ENCODE measurements at regions not wholly inside any gene's neighbourhood (a gene's known extent, or its start where the extent isn't known, plus 50 kb on each side); places are given as distances from the start of the nearest gene placed in this dataset.

DNA sequence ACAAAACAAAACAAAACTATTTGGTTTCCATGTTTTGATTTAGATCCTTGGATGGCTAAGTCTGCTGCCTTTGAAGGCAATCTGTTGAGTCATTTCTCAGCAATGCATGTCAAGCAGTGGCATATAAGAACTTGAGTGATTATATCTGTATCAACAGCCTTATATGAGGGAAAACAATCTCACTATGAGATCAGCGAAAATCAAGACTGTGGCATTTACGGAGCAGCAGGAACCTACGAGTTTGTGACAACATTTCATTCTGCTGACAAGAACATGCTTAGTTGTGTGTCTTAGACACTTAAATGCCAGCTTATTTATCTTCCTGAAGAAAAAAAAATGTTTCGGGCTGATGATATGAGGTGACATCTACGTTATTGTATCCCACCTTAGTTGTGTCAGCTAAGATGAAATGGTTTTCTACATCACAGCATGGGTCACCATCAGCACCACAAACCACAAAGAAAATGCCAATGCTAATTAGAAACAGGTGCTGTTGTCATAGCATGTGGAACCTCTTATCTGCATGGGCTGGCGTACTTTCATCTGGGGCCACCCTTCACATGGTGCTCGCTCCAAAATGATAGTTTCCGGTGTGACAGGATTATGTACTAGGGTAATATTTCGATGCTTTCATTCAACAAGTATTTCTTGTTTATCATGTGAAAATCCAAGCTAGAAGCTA is 1085.5 kb downstream of the SORCS1 start:
- no peaks in the 10 kb centered on the region for H3K27me3 ChIP-seq (ENCODE audit: control insufficient read depth in 2 of 2, insufficient read depth in 2 of 2, low read length in 2 of 2)
- H3K9me3 ChIP-seq (ENCODE audit: control insufficient read depth in 2 of 2, low read length in 2 of 2) = no peaks in the 10 kb centered on the region
- no peak overlapping the region for H3K9ac ChIP-seq (ENCODE audit: low read depth in 1 of 2, low read length in 2 of 2)
- H3K4me3 ChIP-seq (ENCODE audit: low read length in 2 of 2) = no peak overlapping the region
- no peaks in the 10 kb centered on the region for H3K4me1 ChIP-seq (ENCODE audit: control insufficient read depth in 2 of 2, insufficient read depth in 2 of 2, low read length in 2 of 2)
- H3K27ac ChIP-seq (ENCODE audit: low read depth in 2 of 2, low read length in 2 of 2) = no peak overlapping the region
- H3K36me3 ChIP-seq (ENCODE audit: control insufficient read depth in 2 of 2, insufficient read depth in 2 of 2, low read length in 2 of 2) = no peaks in the 10 kb centered on the region

DNA sequence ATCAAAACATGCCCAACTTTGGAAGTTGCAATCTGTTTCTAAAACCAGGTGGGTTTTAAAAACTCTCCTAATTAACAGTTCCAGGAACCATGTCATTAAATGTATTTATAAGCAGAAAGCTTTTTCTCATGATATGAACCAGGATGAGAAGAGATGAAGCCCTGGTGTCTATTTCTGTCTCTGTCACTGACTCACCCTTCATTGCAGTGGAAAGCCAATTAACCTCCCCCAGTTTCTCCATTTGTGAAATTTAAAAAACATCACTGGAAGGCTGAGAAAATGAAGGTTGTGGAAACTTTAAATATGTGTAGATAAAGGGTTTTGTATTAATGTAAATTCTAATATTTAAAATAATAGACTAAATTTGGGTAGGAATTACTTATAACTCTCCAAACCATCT is 1088.0 kb downstream of the SORCS1 start:
- Histone ChIP-seq H3K27me3 (ENCODE audit: control insufficient read depth in 2 of 2, insufficient read depth in 2 of 2, low read length in 2 of 2) (no peaks in the 10 kb centered on the region), H3K9ac (ENCODE audit: low read depth in 1 of 2, low read length in 2 of 2) (no peak overlapping the region), H3K27ac (ENCODE audit: low read depth in 2 of 2, low read length in 2 of 2) (no peak overlapping the region), H3K36me3 (ENCODE audit: control insufficient read depth in 2 of 2, insufficient read depth in 2 of 2, low read length in 2 of 2) (no peaks in the 10 kb centered on the region), H3K4me1 (ENCODE audit: control insufficient read depth in 2 of 2, insufficient read depth in 2 of 2, low read length in 2 of 2) (no peaks in the 10 kb centered on the region), H3K4me3 (ENCODE audit: low read length in 2 of 2) (no peak overlapping the region), H3K9me3 (ENCODE audit: control insufficient read depth in 2 of 2, low read length in 2 of 2) (no peaks in the 10 kb centered on the region)

DNA sequence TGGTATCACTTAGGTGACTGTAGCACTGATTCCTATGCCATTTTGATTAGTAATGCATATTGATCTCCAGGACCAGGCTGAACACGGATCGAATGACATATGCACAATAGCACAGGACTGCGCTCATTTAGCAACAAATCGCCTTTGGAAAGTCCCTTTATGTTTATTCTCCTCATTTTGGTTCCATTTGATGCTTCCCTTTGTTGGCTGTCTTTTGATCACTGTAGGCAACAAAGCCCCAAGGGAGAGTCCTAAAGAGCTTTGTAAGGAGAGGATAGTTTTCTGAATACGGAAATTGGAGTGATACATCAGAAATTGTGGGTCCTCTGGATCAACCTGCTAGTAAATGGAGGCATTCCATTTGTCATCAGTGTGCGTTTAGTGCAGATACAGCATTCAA is 1111.4 kb downstream of the SORCS1 start:
- no peak overlapping the region for H3K27ac ChIP-seq (ENCODE audit: low read depth in 2 of 2, low read length in 2 of 2)
- no peak overlapping the region for H3K4me3 ChIP-seq (ENCODE audit: low read length in 2 of 2)
- no peaks in the 10 kb centered on the region for H3K9me3 ChIP-seq (ENCODE audit: control insufficient read depth in 2 of 2, low read length in 2 of 2)

DNA sequence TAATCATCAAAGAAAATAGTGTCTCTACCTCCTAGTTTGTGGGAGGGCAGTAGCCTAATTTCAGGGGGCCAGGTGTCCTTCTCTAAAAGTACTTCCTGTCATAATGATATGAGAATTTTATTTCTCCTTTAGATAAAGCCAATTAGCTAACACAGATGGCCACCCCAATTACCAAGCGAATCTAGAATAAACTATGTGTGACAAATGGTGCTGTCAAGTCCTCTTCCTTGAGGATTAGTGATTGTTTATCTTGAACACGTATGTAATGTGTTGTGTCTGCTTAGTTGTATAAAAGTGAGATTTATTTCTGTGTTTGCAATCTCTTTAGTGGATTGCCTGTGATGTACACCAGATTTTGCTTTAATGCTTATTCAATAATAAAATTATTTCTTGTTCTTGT is 1120.0 kb downstream of the SORCS1 start:
- H3K9ac ChIP-seq (ENCODE audit: low read depth in 1 of 2, low read length in 2 of 2) = no peak overlapping the region
- H3K9me3 ChIP-seq (ENCODE audit: control insufficient read depth in 2 of 2, low read length in 2 of 2) = no peaks in the 10 kb centered on the region
- no peak overlapping the region for H3K27ac ChIP-seq (ENCODE audit: low read depth in 2 of 2, low read length in 2 of 2)
- H3K27me3 ChIP-seq (ENCODE audit: control insufficient read depth in 2 of 2, insufficient read depth in 2 of 2, low read length in 2 of 2) = no peaks in the 10 kb centered on the region
- H3K4me3 ChIP-seq (ENCODE audit: low read length in 2 of 2) = no peak overlapping the region
- H3K36me3 ChIP-seq (ENCODE audit: control insufficient read depth in 2 of 2, insufficient read depth in 2 of 2, low read length in 2 of 2) = no peaks in the 10 kb centered on the region
- no peaks in the 10 kb centered on the region for H3K4me1 ChIP-seq (ENCODE audit: control insufficient read depth in 2 of 2, insufficient read depth in 2 of 2, low read length in 2 of 2)

More for the DNA sequence above, 1111.4 kb downstream of the SORCS1 start:
- Histone ChIP-seq H3K27me3 (ENCODE audit: control insufficient read depth in 2 of 2, insufficient read depth in 2 of 2, low read length in 2 of 2) (no peaks in the 10 kb centered on the region), H3K9ac (ENCODE audit: low read depth in 1 of 2, low read length in 2 of 2) (no peak overlapping the region), H3K4me1 (ENCODE audit: control insufficient read depth in 2 of 2, insufficient read depth in 2 of 2, low read length in 2 of 2) (no peaks in the 10 kb centered on the region), H3K36me3 (ENCODE audit: control insufficient read depth in 2 of 2, insufficient read depth in 2 of 2, low read length in 2 of 2) (no peaks in the 10 kb centered on the region)

DNA sequence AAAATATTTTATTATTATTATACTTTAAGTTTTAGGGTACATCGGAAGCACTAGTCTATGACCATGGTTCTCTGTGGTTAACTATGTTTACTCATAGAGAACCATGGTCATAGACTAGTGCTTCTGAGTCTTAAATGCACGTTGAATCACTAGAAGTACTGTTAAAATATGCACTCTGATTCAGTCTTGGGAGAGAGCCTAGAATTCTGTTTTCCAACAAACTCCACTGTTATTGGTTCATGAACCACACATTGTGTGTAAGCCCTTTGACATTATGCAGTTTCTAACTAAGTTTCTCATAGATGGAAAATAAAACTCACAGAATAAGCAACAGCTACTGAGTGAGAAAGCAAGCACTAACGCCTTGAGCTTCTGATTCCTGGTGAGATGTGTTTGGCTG is 1120.6 kb downstream of the SORCS1 start:
- Histone ChIP-seq H3K9ac (ENCODE audit: low read depth in 1 of 2, low read length in 2 of 2) (no peak overlapping the region), H3K4me1 (ENCODE audit: control insufficient read depth in 2 of 2, insufficient read depth in 2 of 2, low read length in 2 of 2) (no peaks in the 10 kb centered on the region), H3K36me3 (ENCODE audit: control insufficient read depth in 2 of 2, insufficient read depth in 2 of 2, low read length in 2 of 2) (no peaks in the 10 kb centered on the region), H3K27ac (ENCODE audit: low read depth in 2 of 2, low read length in 2 of 2) (no peak overlapping the region), H3K9me3 (ENCODE audit: control insufficient read depth in 2 of 2, low read length in 2 of 2) (no peaks in the 10 kb centered on the region), H3K27me3 (ENCODE audit: control insufficient read depth in 2 of 2, insufficient read depth in 2 of 2, low read length in 2 of 2) (no peaks in the 10 kb centered on the region), H3K4me3 (ENCODE audit: low read length in 2 of 2) (no peak overlapping the region)

DNA sequence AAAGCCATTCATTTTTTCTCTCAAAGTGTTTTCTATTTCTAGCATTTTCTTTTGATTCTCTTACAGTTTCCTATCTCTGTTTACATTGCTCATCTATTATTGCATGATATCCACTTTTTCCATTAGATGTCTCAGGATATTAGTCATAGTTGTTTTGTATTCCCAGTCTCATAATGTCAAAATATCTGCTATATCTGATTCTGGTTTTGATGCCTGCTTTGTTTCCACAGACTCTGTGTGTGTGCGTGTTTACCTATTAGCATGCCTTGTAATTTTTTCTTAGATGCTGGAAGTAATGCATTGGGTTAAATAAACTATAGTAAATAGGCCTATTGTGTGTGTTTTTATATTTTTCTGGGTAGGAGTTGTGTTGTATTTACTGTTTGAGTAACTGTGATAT is 1126.3 kb downstream of the SORCS1 start:
- H3K36me3 ChIP-seq (ENCODE audit: control insufficient read depth in 2 of 2, insufficient read depth in 2 of 2, low read length in 2 of 2) = no peaks in the 10 kb centered on the region
- no peaks in the 10 kb centered on the region for H3K4me1 ChIP-seq (ENCODE audit: control insufficient read depth in 2 of 2, insufficient read depth in 2 of 2, low read length in 2 of 2)
- no peak overlapping the region for H3K4me3 ChIP-seq (ENCODE audit: low read length in 2 of 2)
- H3K9ac ChIP-seq (ENCODE audit: low read depth in 1 of 2, low read length in 2 of 2) = no peak overlapping the region
- no peaks in the 10 kb centered on the region for H3K9me3 ChIP-seq (ENCODE audit: control insufficient read depth in 2 of 2, low read length in 2 of 2)
- no peaks in the 10 kb centered on the region for H3K27me3 ChIP-seq (ENCODE audit: control insufficient read depth in 2 of 2, insufficient read depth in 2 of 2, low read length in 2 of 2)
- no peak overlapping the region for H3K27ac ChIP-seq (ENCODE audit: low read depth in 2 of 2, low read length in 2 of 2)

DNA sequence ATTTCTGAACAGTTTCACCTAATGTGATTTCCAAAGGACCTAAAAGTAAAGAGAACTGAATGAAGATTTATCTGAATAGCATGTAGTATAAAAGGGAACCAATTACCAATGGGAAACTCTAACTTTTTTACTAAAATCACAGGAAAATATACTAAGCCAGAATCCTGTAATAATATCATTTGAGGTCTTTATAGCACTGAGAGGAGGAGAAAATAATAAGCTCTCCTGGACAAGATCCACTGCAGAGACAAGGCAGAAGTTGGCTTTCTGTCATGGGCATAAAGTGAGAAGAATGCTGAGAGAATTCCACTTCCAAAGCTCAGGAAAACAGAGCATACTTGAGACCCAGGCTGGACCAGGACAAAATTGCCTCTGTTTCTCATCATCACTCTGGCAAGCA is 1131.4 kb downstream of the SORCS1 start:
- H3K27me3 ChIP-seq (ENCODE audit: control insufficient read depth in 2 of 2, insufficient read depth in 2 of 2, low read length in 2 of 2) = no peaks in the 10 kb centered on the region
- no peaks in the 10 kb centered on the region for H3K36me3 ChIP-seq (ENCODE audit: control insufficient read depth in 2 of 2, insufficient read depth in 2 of 2, low read length in 2 of 2)
- H3K4me3 ChIP-seq (ENCODE audit: low read length in 2 of 2) = no peak overlapping the region
- no peak overlapping the region for H3K9ac ChIP-seq (ENCODE audit: low read depth in 1 of 2, low read length in 2 of 2)
- no peaks in the 10 kb centered on the region for H3K4me1 ChIP-seq (ENCODE audit: control insufficient read depth in 2 of 2, insufficient read depth in 2 of 2, low read length in 2 of 2)
- no peak overlapping the region for H3K27ac ChIP-seq (ENCODE audit: low read depth in 2 of 2, low read length in 2 of 2)
- no peaks in the 10 kb centered on the region for H3K9me3 ChIP-seq (ENCODE audit: control insufficient read depth in 2 of 2, low read length in 2 of 2)

DNA sequence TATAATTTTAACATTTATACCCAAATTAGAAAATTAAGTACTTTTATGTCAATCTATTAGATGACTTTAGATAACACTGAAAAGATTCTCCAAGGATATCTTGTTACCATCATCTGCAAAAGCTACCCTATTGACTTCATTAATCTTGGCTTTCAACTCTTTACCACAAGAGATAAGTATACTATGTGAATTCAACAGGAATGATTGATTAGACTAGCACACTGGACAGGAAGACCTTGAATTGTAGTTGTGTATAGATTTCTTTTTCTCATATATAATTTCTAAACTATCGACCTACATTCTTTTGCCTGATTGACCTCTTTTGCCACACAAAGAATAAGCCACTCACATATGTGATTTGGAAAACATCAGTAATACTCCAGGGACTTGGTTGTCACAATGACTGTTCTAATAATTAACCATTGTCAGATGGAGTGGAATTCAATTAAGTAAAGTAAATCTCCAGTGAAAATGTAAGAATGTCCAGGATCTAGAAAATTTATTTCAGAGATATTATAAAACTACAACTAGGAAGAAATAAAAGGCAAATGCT is 1132.0 kb downstream of the SORCS1 start:
- H3K9ac ChIP-seq (ENCODE audit: low read depth in 1 of 2, low read length in 2 of 2) = no peak overlapping the region

DNA sequence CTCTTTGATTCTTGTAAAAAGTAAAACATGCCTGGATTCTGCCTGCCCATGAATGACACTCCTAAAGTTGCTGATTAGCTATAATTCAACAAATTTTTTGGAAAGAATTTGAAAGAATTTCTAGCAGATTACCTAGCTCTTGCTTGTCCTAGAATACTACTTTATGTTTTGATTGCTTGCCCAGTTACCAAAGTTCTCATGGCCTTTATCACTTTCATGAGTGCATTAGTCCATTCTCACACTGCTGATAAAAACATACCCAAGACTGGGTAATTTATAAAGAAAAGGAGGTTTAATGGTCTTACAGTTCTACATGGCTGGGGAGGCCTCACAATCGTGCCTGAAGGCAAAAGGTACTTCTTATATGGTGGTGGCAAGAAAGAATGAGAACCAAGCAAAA is 1137.3 kb downstream of the SORCS1 start:
- no peaks in the 10 kb centered on the region for H3K36me3 ChIP-seq (ENCODE audit: control insufficient read depth in 2 of 2, insufficient read depth in 2 of 2, low read length in 2 of 2)
- no peak overlapping the region for H3K4me3 ChIP-seq (ENCODE audit: low read length in 2 of 2)
- H3K4me1 ChIP-seq (ENCODE audit: control insufficient read depth in 2 of 2, insufficient read depth in 2 of 2, low read length in 2 of 2) = no peaks in the 10 kb centered on the region

More for the DNA sequence above, 1132.0 kb downstream of the SORCS1 start:
- H3K4me3 ChIP-seq (ENCODE audit: low read length in 2 of 2) = no peak overlapping the region
- no peaks in the 10 kb centered on the region for H3K27me3 ChIP-seq (ENCODE audit: control insufficient read depth in 2 of 2, insufficient read depth in 2 of 2, low read length in 2 of 2)
- no peaks in the 10 kb centered on the region for H3K9me3 ChIP-seq (ENCODE audit: control insufficient read depth in 2 of 2, low read length in 2 of 2)
- H3K4me1 ChIP-seq (ENCODE audit: control insufficient read depth in 2 of 2, insufficient read depth in 2 of 2, low read length in 2 of 2) = no peaks in the 10 kb centered on the region
- no peaks in the 10 kb centered on the region for H3K36me3 ChIP-seq (ENCODE audit: control insufficient read depth in 2 of 2, insufficient read depth in 2 of 2, low read length in 2 of 2)
- H3K27ac ChIP-seq (ENCODE audit: low read depth in 2 of 2, low read length in 2 of 2) = no peak overlapping the region

DNA sequence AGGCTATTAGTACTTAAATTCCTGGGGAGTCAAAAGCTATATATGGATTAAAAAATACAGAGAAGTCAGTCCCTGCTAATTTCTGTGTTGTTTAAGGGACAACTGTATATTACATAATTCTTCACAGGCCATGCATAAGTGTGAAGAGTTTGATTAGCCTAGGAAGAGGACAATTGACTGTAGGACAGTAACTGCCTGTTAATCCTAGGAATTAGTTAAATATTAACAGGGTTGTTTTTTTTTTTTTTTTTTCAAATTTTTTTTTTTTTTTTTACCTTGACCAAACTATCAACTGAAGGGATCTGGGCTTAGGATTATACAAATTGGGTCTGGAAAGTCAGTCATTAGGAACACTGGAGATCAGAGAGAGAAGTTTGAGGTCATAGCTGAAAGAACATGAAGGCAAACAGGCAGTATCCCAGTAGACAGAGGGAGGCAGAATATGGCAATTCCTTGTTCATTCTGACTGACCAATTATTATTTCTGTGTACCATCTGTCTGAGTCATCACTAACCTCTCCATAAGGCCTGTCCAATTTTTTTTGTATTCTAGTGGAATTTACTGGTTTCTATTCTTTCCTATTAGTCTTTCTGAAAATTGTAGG is 1139.2 kb downstream of the SORCS1 start:
- Histone ChIP-seq H3K27me3 (ENCODE audit: control insufficient read depth in 2 of 2, insufficient read depth in 2 of 2, low read length in 2 of 2) (no peaks in the 10 kb centered on the region), H3K4me1 (ENCODE audit: control insufficient read depth in 2 of 2, insufficient read depth in 2 of 2, low read length in 2 of 2) (no peaks in the 10 kb centered on the region), H3K36me3 (ENCODE audit: control insufficient read depth in 2 of 2, insufficient read depth in 2 of 2, low read length in 2 of 2) (no peaks in the 10 kb centered on the region), H3K27ac (ENCODE audit: low read depth in 2 of 2, low read length in 2 of 2) (no peak overlapping the region), H3K4me3 (ENCODE audit: low read length in 2 of 2) (no peak overlapping the region), H3K9ac (ENCODE audit: low read depth in 1 of 2, low read length in 2 of 2) (no peak overlapping the region), H3K9me3 (ENCODE audit: control insufficient read depth in 2 of 2, low read length in 2 of 2) (no peaks in the 10 kb centered on the region)

More for the DNA sequence above, 1137.3 kb downstream of the SORCS1 start:
- H3K9me3 ChIP-seq (ENCODE audit: control insufficient read depth in 2 of 2, low read length in 2 of 2) = no peaks in the 10 kb centered on the region
- H3K9ac ChIP-seq (ENCODE audit: low read depth in 1 of 2, low read length in 2 of 2) = no peak overlapping the region
- no peaks in the 10 kb centered on the region for H3K27me3 ChIP-seq (ENCODE audit: control insufficient read depth in 2 of 2, insufficient read depth in 2 of 2, low read length in 2 of 2)
- no peak overlapping the region for H3K27ac ChIP-seq (ENCODE audit: low read depth in 2 of 2, low read length in 2 of 2)

Data from mucosa of rectum (tissue), 2 donors.